ENCODE measurements at regions not wholly inside any gene's neighbourhood (a gene's known extent, or its start where the extent isn't known, plus 50 kb on each side); places are given as distances from the start of the nearest gene placed in this dataset.

DNA sequence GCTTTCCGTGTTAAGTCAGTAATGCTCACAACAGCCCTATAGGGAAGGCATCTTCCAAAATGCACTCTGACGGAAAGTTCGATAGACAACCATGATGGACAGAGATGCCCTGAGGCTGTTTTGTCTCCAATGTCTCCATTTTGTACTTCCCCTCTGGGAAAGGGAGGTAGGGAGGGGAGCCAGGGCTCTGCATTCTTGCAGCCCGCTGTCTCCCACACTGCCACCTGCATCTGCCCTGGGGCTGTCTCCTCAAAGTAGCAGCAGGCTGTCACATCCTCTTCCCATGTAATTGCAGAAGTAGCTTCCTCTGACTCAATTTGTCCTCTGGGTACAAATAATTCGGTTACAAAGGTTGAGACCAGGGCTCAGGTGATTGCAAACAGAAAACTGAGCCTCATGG, 131.4 kb downstream of the GPAM start:
- DNase-seq (ENCODE audit: low spot score) (no peak), ATAC-seq (no peak)
- Histone ChIP-seq H3K4me1 (ENCODE audit: insufficient read depth) (no peaks in the 10 kb centered on the region), H3K4me2 (no peak overlapping the region), H3K36me3 (ENCODE audit: insufficient read depth) (no peaks in the 10 kb centered on the region), H3K27me3 (ENCODE audit: insufficient read depth) (no peaks in the 10 kb centered on the region), H3F3A (replicated peaks; ENCODE audit: low read depth) (no peaks in the 10 kb centered on the region), H3K27ac (ENCODE audit: low read depth) (no peak overlapping the region), H3K9me2 (ENCODE audit: insufficient read depth) (0 out of 2 replicates have a peak, but pooled peaks cover 5% of the 10 kb centered on the region), H3K79me2 (replicated peaks; ENCODE audit: insufficient read depth) (no peaks in the 10 kb centered on the region), H3K4me3 (no peak overlapping the region), H4K20me1 (replicated peaks; ENCODE audit: insufficient read depth) (no peaks in the 10 kb centered on the region), H2AFZ (no peak overlapping the region)
- Mint-ChIP-seq H3K4me1 (no peaks in the 10 kb centered on the region), H3K9me3 (no peaks in the 10 kb centered on the region; the same call in 2 of the 3 replicates), H3K36me3 (ENCODE audit: low read depth) (no peaks in the 10 kb centered on the region), H3K27ac (no peak overlapping the region), H3K4me3 (no peak overlapping the region), H3K27me3 (ENCODE audit: insufficient read depth, low read depth, poor library complexity) (no peaks in the 10 kb centered on the region)
- TF ChIP-seq STAT1 (IDR thresholded peaks at IDR 0.05; ENCODE audit: unreplicated experiment) (no peak), NANOG (IDR thresholded peaks at IDR 0.05; ENCODE audit: borderline replicate concordance) (no peak), JUNB (IDR thresholded peaks at IDR 0.05; ENCODE audit: unreplicated experiment) (no peak), ZNF331 (CRISPR knock-in tag; IDR thresholded peaks at IDR 0.05; ENCODE audit: low read depth) (no peak)
- TF ChIP-seq, protein P1, sequence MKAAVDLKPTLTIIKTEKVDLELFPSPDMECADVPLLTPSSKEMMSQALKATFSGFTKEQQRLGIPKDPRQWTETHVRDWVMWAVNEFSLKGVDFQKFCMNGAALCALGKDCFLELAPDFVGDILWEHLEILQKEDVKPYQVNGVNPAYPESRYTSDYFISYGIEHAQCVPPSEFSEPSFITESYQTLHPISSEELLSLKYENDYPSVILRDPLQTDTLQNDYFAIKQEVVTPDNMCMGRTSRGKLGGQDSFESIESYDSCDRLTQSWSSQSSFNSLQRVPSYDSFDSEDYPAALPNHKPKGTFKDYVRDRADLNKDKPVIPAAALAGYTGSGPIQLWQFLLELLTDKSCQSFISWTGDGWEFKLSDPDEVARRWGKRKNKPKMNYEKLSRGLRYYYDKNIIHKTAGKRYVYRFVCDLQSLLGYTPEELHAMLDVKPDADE (IDR thresholded peaks at IDR 0.05): no peak

DNA sequence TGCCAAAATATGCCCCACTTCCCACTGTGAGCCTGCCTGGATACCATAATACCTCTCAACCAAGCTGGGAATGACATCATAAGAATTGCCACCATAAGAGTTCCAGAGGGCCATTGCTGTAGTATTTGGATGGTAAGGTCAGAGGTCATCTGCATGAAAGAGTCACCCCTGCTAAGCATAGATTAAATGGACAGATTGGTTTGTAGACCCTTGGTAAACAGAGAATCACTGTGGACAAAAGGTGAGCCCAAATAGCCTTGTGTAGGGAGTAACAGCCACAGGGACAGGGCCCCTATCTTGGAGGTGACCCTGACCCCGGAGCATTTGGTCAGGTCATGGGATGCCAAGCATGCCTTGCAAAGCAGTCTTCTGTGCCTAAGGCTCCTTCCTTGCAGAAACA, 129.7 kb downstream of the GPAM start:
- no peaks in the 10 kb centered on the region; the same call in 2 of the 3 replicates for H3K9me3 Mint-ChIP-seq
- H3K4me1 Mint-ChIP-seq: no peaks in the 10 kb centered on the region
- 0 out of 2 replicates have a peak, but pooled peaks cover 5% of the 10 kb centered on the region for H3K9me2 ChIP-seq (ENCODE audit: insufficient read depth)
- H3K4me1 ChIP-seq (ENCODE audit: insufficient read depth): no peaks in the 10 kb centered on the region
- no peak overlapping the region for H3K27ac Mint-ChIP-seq
- DNase-seq (ENCODE audit: low spot score) (no peak), ATAC-seq (no peak)
- H2AFZ ChIP-seq: no peak overlapping the region
- H3K36me3 ChIP-seq (ENCODE audit: insufficient read depth): no peaks in the 10 kb centered on the region
- no peak for TF ChIP-seq CREB1 (CRISPR knock-in tag; IDR thresholded peaks at IDR 0.05; ENCODE audit: low read depth)
- H4K20me1 ChIP-seq (replicated peaks; ENCODE audit: insufficient read depth): no peaks in the 10 kb centered on the region
- no peak overlapping the region for H3K4me3 Mint-ChIP-seq
- no peaks in the 10 kb centered on the region for H3F3A ChIP-seq (replicated peaks; ENCODE audit: low read depth)
- H3K27ac ChIP-seq (ENCODE audit: low read depth): no peak overlapping the region
- no peak overlapping the region for H3K4me3 ChIP-seq
- H3K27me3 ChIP-seq (ENCODE audit: insufficient read depth): no peaks in the 10 kb centered on the region
- no peaks in the 10 kb centered on the region for H3K36me3 Mint-ChIP-seq (ENCODE audit: low read depth)
- H3K27me3 Mint-ChIP-seq (ENCODE audit: insufficient read depth, low read depth, poor library complexity): no peaks in the 10 kb centered on the region
- H3K4me2 ChIP-seq: no peak overlapping the region
- H3K79me2 ChIP-seq (replicated peaks; ENCODE audit: insufficient read depth): no peaks in the 10 kb centered on the region

DNA sequence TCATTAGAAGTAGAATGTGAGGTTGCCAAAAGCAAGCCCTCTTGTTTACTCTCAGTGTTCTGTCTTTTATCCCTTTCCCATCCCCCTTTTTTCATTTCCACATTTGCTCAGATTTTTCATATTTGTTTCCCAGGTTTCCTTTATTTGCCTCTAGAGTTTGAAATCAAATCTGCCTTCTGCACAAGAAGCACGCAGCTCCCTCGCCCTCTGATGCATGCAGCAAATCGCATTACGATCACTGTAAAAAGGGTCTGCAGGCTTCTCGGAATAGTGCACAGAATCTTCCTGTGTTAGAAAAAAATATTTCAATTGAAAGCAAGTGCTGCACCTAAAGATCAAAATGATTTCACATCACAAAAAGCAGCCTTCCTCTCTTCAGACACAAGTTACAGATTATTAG, 129.0 kb downstream of the GPAM start:
- Histone ChIP-seq H3K4me2 (no peak overlapping the region), H3K4me1 (ENCODE audit: insufficient read depth) (no peaks in the 10 kb centered on the region), H3K79me2 (replicated peaks; ENCODE audit: insufficient read depth) (no peaks in the 10 kb centered on the region), H4K20me1 (replicated peaks; ENCODE audit: insufficient read depth) (no peaks in the 10 kb centered on the region), H3K4me3 (no peak overlapping the region), H3K27me3 (ENCODE audit: insufficient read depth) (no peaks in the 10 kb centered on the region), H3F3A (replicated peaks; ENCODE audit: low read depth) (no peaks in the 10 kb centered on the region), H2AFZ (no peak overlapping the region), H3K36me3 (ENCODE audit: insufficient read depth) (no peaks in the 10 kb centered on the region), H3K27ac (ENCODE audit: low read depth) (no peak overlapping the region), H3K9me2 (ENCODE audit: insufficient read depth) (0 out of 2 replicates have a peak, but pooled peaks cover 5% of the 10 kb centered on the region)
- H3K4me1 Mint-ChIP-seq: no peaks in the 10 kb centered on the region
- no peak overlapping the region for H3K4me3 Mint-ChIP-seq
- ATAC-seq (no peak), DNase-seq (ENCODE audit: low spot score) (no peak)
- H3K9me3 Mint-ChIP-seq: no peaks in the 10 kb centered on the region; the same call in 2 of the 3 replicates
- H3K36me3 Mint-ChIP-seq (ENCODE audit: low read depth): no peaks in the 10 kb centered on the region
- no peaks in the 10 kb centered on the region for H3K27me3 Mint-ChIP-seq (ENCODE audit: insufficient read depth, low read depth, poor library complexity)
- H3K27ac Mint-ChIP-seq: no peak overlapping the region
- TF ChIP-seq ZNF114 (CRISPR knock-in tag; IDR thresholded peaks at IDR 0.05) (no peak), ZNF331 (CRISPR knock-in tag; IDR thresholded peaks at IDR 0.05; ENCODE audit: low read depth) (no peak), EZH2 (IDR thresholded peaks at IDR 0.05; ENCODE audit: low read depth, unreplicated experiment) (no peak)
- TF ChIP-seq, protein P2, sequence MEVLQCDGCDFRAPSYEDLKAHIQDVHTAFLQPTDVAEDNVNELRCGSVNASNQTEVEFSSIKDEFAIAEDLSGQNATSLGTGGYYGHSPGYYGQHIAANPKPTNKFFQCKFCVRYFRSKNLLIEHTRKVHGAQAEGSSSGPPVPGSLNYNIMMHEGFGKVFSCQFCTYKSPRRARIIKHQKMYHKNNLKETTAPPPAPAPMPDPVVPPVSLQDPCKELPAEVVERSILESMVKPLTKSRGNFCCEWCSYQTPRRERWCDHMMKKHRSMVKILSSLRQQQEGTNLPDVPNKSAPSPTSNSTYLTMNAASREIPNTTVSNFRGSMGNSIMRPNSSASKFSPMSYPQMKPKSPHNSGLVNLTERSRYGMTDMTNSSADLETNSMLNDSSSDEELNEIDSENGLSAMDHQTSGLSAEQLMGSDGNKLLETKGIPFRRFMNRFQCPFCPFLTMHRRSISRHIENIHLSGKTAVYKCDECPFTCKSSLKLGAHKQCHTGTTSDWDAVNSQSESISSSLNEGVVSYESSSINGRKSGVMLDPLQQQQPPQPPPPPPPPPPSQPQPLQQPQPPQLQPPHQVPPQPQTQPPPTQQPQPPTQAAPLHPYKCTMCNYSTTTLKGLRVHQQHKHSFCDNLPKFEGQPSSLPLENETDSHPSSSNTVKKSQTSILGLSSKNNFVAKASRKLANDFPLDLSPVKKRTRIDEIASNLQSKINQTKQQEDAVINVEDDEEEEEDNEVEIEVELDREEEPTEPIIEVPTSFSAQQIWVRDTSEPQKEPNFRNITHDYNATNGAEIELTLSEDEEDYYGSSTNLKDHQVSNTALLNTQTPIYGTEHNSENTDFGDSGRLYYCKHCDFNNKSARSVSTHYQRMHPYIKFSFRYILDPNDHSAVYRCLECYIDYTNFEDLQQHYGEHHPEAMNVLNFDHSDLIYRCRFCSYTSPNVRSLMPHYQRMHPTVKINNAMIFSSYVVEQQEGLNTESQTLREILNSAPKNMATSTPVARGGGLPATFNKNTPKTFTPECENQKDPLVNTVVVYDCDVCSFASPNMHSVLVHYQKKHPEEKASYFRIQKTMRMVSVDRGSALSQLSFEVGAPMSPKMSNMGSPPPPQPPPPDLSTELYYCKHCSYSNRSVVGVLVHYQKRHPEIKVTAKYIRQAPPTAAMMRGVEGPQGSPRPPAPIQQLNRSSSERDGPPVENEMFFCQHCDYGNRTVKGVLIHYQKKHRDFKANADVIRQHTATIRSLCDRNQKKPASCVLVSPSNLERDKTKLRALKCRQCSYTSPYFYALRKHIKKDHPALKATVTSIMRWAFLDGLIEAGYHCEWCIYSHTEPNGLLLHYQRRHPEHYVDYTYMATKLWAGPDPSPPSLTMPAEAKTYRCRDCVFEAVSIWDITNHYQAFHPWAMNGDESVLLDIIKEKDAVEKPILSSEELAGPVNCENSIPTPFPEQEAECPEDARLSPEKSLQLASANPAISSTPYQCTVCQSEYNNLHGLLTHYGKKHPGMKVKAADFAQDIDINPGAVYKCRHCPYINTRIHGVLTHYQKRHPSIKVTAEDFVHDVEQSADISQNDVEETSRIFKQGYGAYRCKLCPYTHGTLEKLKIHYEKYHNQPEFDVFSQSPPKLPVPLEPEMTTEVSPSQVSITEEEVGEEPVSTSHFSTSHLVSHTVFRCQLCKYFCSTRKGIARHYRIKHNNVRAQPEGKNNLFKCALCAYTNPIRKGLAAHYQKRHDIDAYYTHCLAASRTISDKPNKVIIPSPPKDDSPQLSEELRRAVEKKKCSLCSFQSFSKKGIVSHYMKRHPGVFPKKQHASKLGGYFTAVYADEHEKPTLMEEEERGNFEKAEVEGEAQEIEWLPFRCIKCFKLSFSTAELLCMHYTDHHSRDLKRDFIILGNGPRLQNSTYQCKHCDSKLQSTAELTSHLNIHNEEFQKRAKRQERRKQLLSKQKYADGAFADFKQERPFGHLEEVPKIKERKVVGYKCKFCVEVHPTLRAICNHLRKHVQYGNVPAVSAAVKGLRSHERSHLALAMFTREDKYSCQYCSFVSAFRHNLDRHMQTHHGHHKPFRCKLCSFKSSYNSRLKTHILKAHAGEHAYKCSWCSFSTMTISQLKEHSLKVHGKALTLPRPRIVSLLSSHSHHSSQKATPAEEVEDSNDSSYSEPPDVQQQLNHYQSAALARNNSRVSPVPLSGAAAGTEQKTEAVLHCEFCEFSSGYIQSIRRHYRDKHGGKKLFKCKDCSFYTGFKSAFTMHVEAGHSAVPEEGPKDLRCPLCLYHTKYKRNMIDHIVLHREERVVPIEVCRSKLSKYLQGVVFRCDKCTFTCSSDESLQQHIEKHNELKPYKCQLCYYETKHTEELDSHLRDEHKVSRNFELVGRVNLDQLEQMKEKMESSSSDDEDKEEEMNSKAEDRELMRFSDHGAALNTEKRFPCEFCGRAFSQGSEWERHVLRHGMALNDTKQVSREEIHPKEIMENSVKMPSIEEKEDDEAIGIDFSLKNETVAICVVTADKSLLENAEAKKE (CRISPR knock-in tag; IDR thresholded peaks at IDR 0.05): no peak
